Fibroblast of lung (primary cell): ENCODE measurements at regions not wholly inside any gene's neighbourhood (a gene's known extent, or its start where the extent isn't known, plus 50 kb on each side); places are given as distances from the start of the nearest gene placed in this dataset.

Source experiments
- DNase-seq, 2 donors: peaks; one replicate each; pipeline versions ENCODE4 v3.0.0 to v3.0.0-alpha.2; 2010; ENCODE audit warnings: low read depth in 2 of 2
- H2AFZ ChIP-seq: 2 replicates; pipeline ENCODE4 v1.5.1; 2012; ENCODE audit warnings: low read length, control low read depth, inconsistent platforms
- H3K27ac ChIP-seq: 2 replicates; pipeline ENCODE4 v1.5.1; 2011; ENCODE audit warnings: low read length, control low read depth; ENCODE audit not compliant: insufficient read depth
- H3K27me3 ChIP-seq: 2 replicates; pipeline ENCODE4 v1.5.1; 2011; ENCODE audit warnings: mild to moderate bottlenecking, low read length; ENCODE audit not compliant: control insufficient read depth, insufficient read depth
- H3K36me3 ChIP-seq: 2 replicates; pipeline ENCODE4 v1.5.1; 2011; ENCODE audit warnings: low read length; ENCODE audit not compliant: control insufficient read depth, insufficient read depth
- H3K4me1 ChIP-seq: 2 replicates; pipeline ENCODE4 v1.5.1; 2011; ENCODE audit warnings: low read length; ENCODE audit not compliant: control insufficient read depth, insufficient read depth; ENCODE audit errors: extremely low read depth
- H3K4me2 ChIP-seq: 2 replicates; pipeline ENCODE4 v1.5.1; 2011; ENCODE audit warnings: low read length, control low read depth; ENCODE audit not compliant: insufficient read depth; ENCODE audit errors: extremely low read depth
- H3K4me3 ChIP-seq, 4 experiments: fragments of 200-600 bp in 1 of 4; sonication (generic) in 1 of 4; replicated peaks in 1 of 4; 2 replicates each; pipeline ENCODE4 v1.5.1; 2011 to 2016; ENCODE audit warnings: low read length in 4 of 4, low read depth in 3 of 4, mild to moderate bottlenecking in 3 of 4, control low read depth in 2 of 4, inconsistent platforms in 1 of 4, mixed read lengths in 1 of 4; ENCODE audit not compliant: insufficient read depth in 1 of 4; ENCODE audit errors: control extremely low read depth in 1 of 4
- H3K79me2 ChIP-seq: 2 replicates; pipeline ENCODE4 v1.5.1; 2012; ENCODE audit warnings: mild to moderate bottlenecking, low read length, inconsistent platforms; ENCODE audit not compliant: control insufficient read depth, insufficient read depth
- H3K9ac ChIP-seq: 2 replicates; pipeline ENCODE4 v1.5.1; 2011; ENCODE audit warnings: mild to moderate bottlenecking, low read length, control low read depth; ENCODE audit not compliant: insufficient read depth
- H3K9me3 ChIP-seq: 2 replicates; pipeline ENCODE4 v1.5.1; 2012; ENCODE audit warnings: low read depth, low read length; ENCODE audit not compliant: control insufficient read depth, insufficient read depth
- H4K20me1 ChIP-seq: 2 replicates; pipeline ENCODE4 v1.5.1; 2011; ENCODE audit warnings: low read length; ENCODE audit not compliant: control insufficient read depth, insufficient read depth; ENCODE audit errors: extremely low read depth
- EZH2 ChIP-seq: IDR thresholded peaks from 2 replicates; pipeline ENCODE4 v1.5.1; 2012; ENCODE audit warnings: low read length, control low read depth, mild to moderate bottlenecking; ENCODE audit errors: missing control alignments
- TF ChIP-seq, protein P1 (sequence below), 2 donors: IDR thresholded peaks in 1 of 2; conservative IDR thresholded peaks in 1 of 2; 1 replicate in 1 of 2; 2 replicates in 1 of 2; pipeline ENCODE4 v1.5.1; 2011 to 2012; ENCODE audit warnings: low read length in 2 of 2, control low read depth in 1 of 2, inconsistent platforms in 1 of 2, low read depth in 1 of 2, mild to moderate bottlenecking in 1 of 2

DNA sequence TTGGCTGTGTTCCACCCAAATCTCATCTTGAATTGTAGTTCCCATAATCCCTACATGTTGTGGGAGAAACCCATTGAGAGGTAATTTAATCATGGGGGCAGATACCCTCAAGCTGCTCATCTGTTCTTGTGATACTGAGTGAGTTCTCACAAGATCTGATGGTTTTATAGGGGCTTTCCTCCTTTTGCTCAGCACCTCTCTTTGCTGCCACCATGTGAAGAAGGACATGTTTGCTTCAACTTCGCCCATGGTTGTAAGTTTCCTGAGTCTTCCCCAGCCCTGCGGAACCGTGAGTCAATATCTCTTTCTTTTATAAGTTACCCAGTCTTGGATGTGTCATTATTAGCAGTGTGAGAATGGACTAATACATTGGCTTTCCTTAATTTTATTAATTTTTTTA, 527.8 kb downstream of the MDFIC start:
- H3K9me3 ChIP-seq, result no peaks in the 10 kb centered on the region
- H4K20me1 ChIP-seq, result no peaks in the 10 kb centered on the region
- H3K4me1 ChIP-seq, result no peaks in the 10 kb centered on the region
- no peak for TF ChIP-seq EZH2
- TF ChIP-seq, protein P1, sequence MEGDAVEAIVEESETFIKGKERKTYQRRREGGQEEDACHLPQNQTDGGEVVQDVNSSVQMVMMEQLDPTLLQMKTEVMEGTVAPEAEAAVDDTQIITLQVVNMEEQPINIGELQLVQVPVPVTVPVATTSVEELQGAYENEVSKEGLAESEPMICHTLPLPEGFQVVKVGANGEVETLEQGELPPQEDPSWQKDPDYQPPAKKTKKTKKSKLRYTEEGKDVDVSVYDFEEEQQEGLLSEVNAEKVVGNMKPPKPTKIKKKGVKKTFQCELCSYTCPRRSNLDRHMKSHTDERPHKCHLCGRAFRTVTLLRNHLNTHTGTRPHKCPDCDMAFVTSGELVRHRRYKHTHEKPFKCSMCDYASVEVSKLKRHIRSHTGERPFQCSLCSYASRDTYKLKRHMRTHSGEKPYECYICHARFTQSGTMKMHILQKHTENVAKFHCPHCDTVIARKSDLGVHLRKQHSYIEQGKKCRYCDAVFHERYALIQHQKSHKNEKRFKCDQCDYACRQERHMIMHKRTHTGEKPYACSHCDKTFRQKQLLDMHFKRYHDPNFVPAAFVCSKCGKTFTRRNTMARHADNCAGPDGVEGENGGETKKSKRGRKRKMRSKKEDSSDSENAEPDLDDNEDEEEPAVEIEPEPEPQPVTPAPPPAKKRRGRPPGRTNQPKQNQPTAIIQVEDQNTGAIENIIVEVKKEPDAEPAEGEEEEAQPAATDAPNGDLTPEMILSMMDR (conservative IDR thresholded peaks at IDR 0.05 in 1 of 2, IDR thresholded peaks at IDR 0.05 in 1 of 2; ENCODE audit: low read depth in 1 of 2, low read length in 2 of 2), result no peak
- no peak for DNase-seq
- no peaks in the 10 kb centered on the region for H3K27me3 ChIP-seq
- no peak overlapping the region for H3K27ac ChIP-seq
- no peak overlapping the region for H2AFZ ChIP-seq
- no peak overlapping the region for H3K4me3 ChIP-seq
- no peak overlapping the region for H3K4me2 ChIP-seq
- H3K36me3 ChIP-seq, result no peaks in the 10 kb centered on the region
- H3K9ac ChIP-seq, result no peak overlapping the region
- H3K79me2 ChIP-seq, result no peaks in the 10 kb centered on the region

DNA sequence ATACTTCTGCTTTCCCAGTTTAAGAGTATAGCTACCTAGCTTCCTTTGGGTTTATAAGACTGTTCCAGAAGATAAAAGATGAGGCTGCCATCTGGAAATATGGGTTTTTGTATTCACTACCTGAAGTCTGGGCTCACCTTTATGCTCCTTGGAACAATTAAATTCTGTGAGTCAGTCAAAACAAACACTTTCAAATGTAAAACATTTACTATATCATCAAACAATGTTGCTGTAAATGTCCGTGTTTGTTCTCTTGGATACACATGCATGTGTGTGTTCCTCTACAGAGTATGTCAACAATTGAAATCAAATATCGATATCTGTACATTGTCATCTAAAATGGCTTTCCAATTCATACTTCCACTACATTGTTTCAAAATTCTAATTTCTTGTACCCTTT, 525.6 kb downstream of the MDFIC start:
- no peak for DNase-seq
- Histone ChIP-seq H3K4me2 (no peak overlapping the region), H3K9me3 (no peaks in the 10 kb centered on the region), H4K20me1 (no peaks in the 10 kb centered on the region), H3K4me3 (no peak overlapping the region), H3K27ac (no peak overlapping the region), H3K4me1 (no peaks in the 10 kb centered on the region), H3K9ac (no peak overlapping the region), H2AFZ (no peak overlapping the region), H3K27me3 (no peaks in the 10 kb centered on the region), H3K36me3 (no peaks in the 10 kb centered on the region), H3K79me2 (no peaks in the 10 kb centered on the region)
- TF ChIP-seq EZH2, result no peak
- TF ChIP-seq, protein P1 (conservative IDR thresholded peaks at IDR 0.05 in 1 of 2, IDR thresholded peaks at IDR 0.05 in 1 of 2; ENCODE audit: low read depth in 1 of 2, low read length in 2 of 2), result no peak

DNA sequence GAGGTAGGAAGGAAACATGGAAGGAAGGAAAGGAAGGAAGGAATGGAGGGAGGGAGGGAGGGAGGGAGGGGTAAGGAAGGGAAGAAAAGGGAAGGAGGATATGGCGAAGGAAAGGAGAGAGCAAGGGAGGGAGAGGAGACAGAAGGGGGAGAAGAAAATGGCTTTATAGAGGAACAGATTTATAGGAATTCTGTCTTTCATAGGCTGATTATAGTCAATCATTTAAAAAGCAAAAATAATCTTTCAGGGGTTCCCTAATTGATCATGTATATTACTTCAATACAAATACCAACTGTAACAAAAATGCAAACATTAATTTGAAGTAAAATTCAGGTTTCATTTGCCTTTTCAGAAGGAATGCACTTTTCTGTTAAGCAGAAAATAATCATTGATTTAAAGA, 519.1 kb downstream of the MDFIC start:
- Histone ChIP-seq H2AFZ (no peak overlapping the region), H3K79me2 (no peaks in the 10 kb centered on the region), H3K36me3 (no peaks in the 10 kb centered on the region), H3K4me2 (no peak overlapping the region), H3K4me3 (no peak overlapping the region), H3K4me1 (no peaks in the 10 kb centered on the region), H3K9ac (no peak overlapping the region), H3K27ac (no peak overlapping the region), H3K9me3 (no peaks in the 10 kb centered on the region), H3K27me3 (no peaks in the 10 kb centered on the region), H4K20me1 (no peaks in the 10 kb centered on the region)
- no peak for DNase-seq
- TF ChIP-seq, protein P1 (conservative IDR thresholded peaks at IDR 0.05 in 1 of 2, IDR thresholded peaks at IDR 0.05 in 1 of 2; ENCODE audit: low read depth in 1 of 2, low read length in 2 of 2), result no peak
- TF ChIP-seq EZH2, result no peak
